ENCODE measurements at regions not wholly inside any gene's neighbourhood (a gene's known extent, or its start where the extent isn't known, plus 50 kb on each side); places are given as distances from the start of the nearest gene placed in this dataset.

GRCh38 chr20:54291339-54292010 lies 83.6 kb downstream of the PFDN4 start:
- no peak overlapping the region for H3K4me3 ChIP-seq (replicated peaks in 1 of 3; ENCODE audit: low read depth in 2 of 3, low read length in 3 of 3)
- H3K4me2 ChIP-seq (replicated peaks; ENCODE audit: extremely low read depth, low read length, poor library complexity, severe bottlenecking), result no peak overlapping the region
- no peak overlapping the region for H3K27ac ChIP-seq (ENCODE audit: low read depth in 1 of 2, low read length in 2 of 2)
- H2AFZ ChIP-seq (ENCODE audit: insufficient read depth, low read depth, low read length, poor library complexity, severe bottlenecking), result no peak overlapping the region
- Mint-ChIP-seq H3K4me3 (no peak overlapping the region), H3K27me3 (ENCODE audit: low read depth in 3 of 3) (peaks cover 0 to 6% (median 3%) of the 10 kb centered on the region in 3 donors), H3K4me1 (no peaks in the 10 kb centered on the region), H3K27ac (no peak overlapping the region), H3K36me3 (no peaks in the 10 kb centered on the region), H3K9me3 (peaks cover 0 to 2% (median 0%) of the 10 kb centered on the region in 7 donors)
- no peaks in the 10 kb centered on the region for H3K79me2 ChIP-seq (ENCODE audit: insufficient read depth, low read length)
- no peaks in the 10 kb centered on the region for H3K9me3 ChIP-seq (replicated peaks in 1 of 2; ENCODE audit: control insufficient read depth in 1 of 2, insufficient read depth in 1 of 2, low read length in 2 of 2)
- H3K9ac ChIP-seq (ENCODE audit: insufficient read depth, low read length, poor library complexity, severe bottlenecking), result no peak overlapping the region
- no peak for DNase-seq
- H3K36me3 ChIP-seq (replicated peaks in 1 of 2; ENCODE audit: control insufficient read depth in 1 of 2, insufficient read depth in 2 of 2, low read length in 2 of 2), result no peaks in the 10 kb centered on the region
- TF ChIP-seq CTCF (IDR thresholded peaks at IDR 0.05), result no peak
- H3K27me3 ChIP-seq (ENCODE audit: control insufficient read depth in 2 of 2, insufficient read depth in 2 of 2, low read length in 2 of 2), result no peaks in the 10 kb centered on the region
- H4K20me1 ChIP-seq (ENCODE audit: insufficient read depth, low read length), result no peaks in the 10 kb centered on the region
- no peaks in the 10 kb centered on the region for H3K4me1 ChIP-seq (ENCODE audit: control insufficient read depth in 1 of 2, insufficient read depth in 2 of 2, low read length in 2 of 2)
- no CpG with 5 or more reads among the region's 3 CpGs for WGBS (ENCODE audit: insufficient coverage)
- intact Hi-C loops (cut with micrococcal nuclease), result no loop called here

- Mint-ChIP-seq H3K36me3 (no peaks in the 10 kb centered on the region), H3K27ac (no peak overlapping the region), H3K4me1 (no peaks in the 10 kb centered on the region), H3K4me3 (no peak overlapping the region), H3K9me3 (peaks cover 0 to 3% (median 0%) of the 10 kb centered on the region in 7 donors), H3K27me3 (ENCODE audit: low read depth in 3 of 3) (peaks cover 0 to 6% (median 3%) of the 10 kb centered on the region in 3 donors)
- no peak for DNase-seq
- no peak overlapping the region for H3K9ac ChIP-seq (ENCODE audit: insufficient read depth, low read length, poor library complexity, severe bottlenecking)
- H3K9me3 ChIP-seq (replicated peaks in 1 of 2; ENCODE audit: control insufficient read depth in 1 of 2, insufficient read depth in 1 of 2, low read length in 2 of 2), result no peaks in the 10 kb centered on the region
- H2AFZ ChIP-seq (ENCODE audit: insufficient read depth, low read depth, low read length, poor library complexity, severe bottlenecking), result no peak overlapping the region
- no peaks in the 10 kb centered on the region for H3K36me3 ChIP-seq (replicated peaks in 1 of 2; ENCODE audit: control insufficient read depth in 1 of 2, insufficient read depth in 2 of 2, low read length in 2 of 2)
- WGBS (ENCODE audit: insufficient coverage), result no CpG with 5 or more reads among the region's 3 CpGs
- no peak overlapping the region for H3K4me3 ChIP-seq (replicated peaks in 1 of 3; ENCODE audit: low read depth in 2 of 3, low read length in 3 of 3)
- no peaks in the 10 kb centered on the region for H3K4me1 ChIP-seq (ENCODE audit: control insufficient read depth in 1 of 2, insufficient read depth in 2 of 2, low read length in 2 of 2)
- H3K27me3 ChIP-seq (ENCODE audit: control insufficient read depth in 2 of 2, insufficient read depth in 2 of 2, low read length in 2 of 2), result no peaks in the 10 kb centered on the region
- TF ChIP-seq CTCF (IDR thresholded peaks at IDR 0.05), result no peak
- no peaks in the 10 kb centered on the region for H4K20me1 ChIP-seq (ENCODE audit: insufficient read depth, low read length)
- no peak overlapping the region for H3K4me2 ChIP-seq (replicated peaks; ENCODE audit: extremely low read depth, low read length, poor library complexity, severe bottlenecking)
- no peaks in the 10 kb centered on the region for H3K79me2 ChIP-seq (ENCODE audit: insufficient read depth, low read length)
- H3K27ac ChIP-seq (ENCODE audit: low read depth in 1 of 2, low read length in 2 of 2), result no peak overlapping the region
- intact Hi-C loops (cut with micrococcal nuclease), result no loop called here
These were observed 84.3 kb downstream of the PFDN4 start for GRCh38 chr20:54292185-54292584.

All from CD14-positive monocyte (primary cell).